AG04450 (cell line): ENCODE measurements at regions not wholly inside any gene's neighbourhood (a gene's known extent, or its start where the extent isn't known, plus 50 kb on each side); places are given as distances from the start of the nearest gene placed in this dataset.

ENCODE experiments used
- CTCF ChIA-PET: fragments of 300-600, 350-600 bp; formaldehyde crosslinking; extraction: SDS; loops from one replicate; lab custom pipeline; 2022; ENCODE audit warnings: antibody characterized with exemption, inconsistent platforms; lab: Charles Lee
- POLR2A ChIA-PET: fragments of 350-600 bp; formaldehyde crosslinking; extraction: SDS; loops from one replicate; lab custom pipeline; 2021; ENCODE audit warnings: antibody characterized with exemption, inconsistent platforms; lab: Yijun Ruan, JAX
- DNase-seq: peaks from one replicate; pipeline ENCODE4 v3.0.0-alpha.2; 2011; ENCODE audit warnings: low read depth, low spot score
- H3K27ac ChIP-seq: one replicate; pipeline ENCODE4 v1.5.1; 2012; ENCODE audit warnings: low read depth, low read length, control low read depth
- H3K27me3 ChIP-seq: one replicate; pipeline ENCODE4 v1.6.0; 2012; ENCODE audit warnings: low read length; ENCODE audit not compliant: control insufficient read depth, insufficient read depth
- H3K4me3 ChIP-seq: 2 replicates; pipeline ENCODE4 v1.5.1; 2011; ENCODE audit warnings: mild to moderate bottlenecking, low read depth, low read length, control low read depth
- H3K9me3 ChIP-seq: 2 replicates; pipeline ENCODE4 v1.5.1; 2012; ENCODE audit warnings: low read length; ENCODE audit not compliant: control insufficient read depth, insufficient read depth
- CTCF ChIP-seq: IDR thresholded peaks from 2 replicates; pipeline ENCODE4 v1.5.1; 2011; ENCODE audit warnings: low read depth, low read length, control low read depth, inconsistent platforms

GRCh38 chr11:69369210-69369825 lies 75.4 kb downstream of the MYEOV start:
- no peak for TF ChIP-seq CTCF
- Histone ChIP-seq H3K27ac (no peak overlapping the region), H3K9me3 (peaks cover 10% of the 10 kb centered on the region), H3K4me3 (no peak overlapping the region), H3K27me3 (no peaks in the 10 kb centered on the region)
- DNase-seq: no peak
- POLR2A ChIA-PET: no interaction called here
- CTCF ChIA-PET: no interaction called here

- no peak overlapping the region for H3K4me3 ChIP-seq
- POLR2A ChIA-PET: no interaction called here
- H3K27me3 ChIP-seq: no peaks in the 10 kb centered on the region
- H3K9me3 ChIP-seq: peaks cover 10% of the 10 kb centered on the region
- no peak for TF ChIP-seq CTCF
- no peak for DNase-seq
- CTCF ChIA-PET: no interaction called here
- H3K27ac ChIP-seq: no peak overlapping the region
These were observed 76.0 kb downstream of the MYEOV start for GRCh38 chr11:69369945-69370344.

GRCh38 chr11:69370984-69371709 lies 77.2 kb downstream of the MYEOV start:
- TF ChIP-seq CTCF: no peak
- ChIA-PET POLR2A (no interaction called here), CTCF (no interaction called here)
- Histone ChIP-seq H3K9me3 (peaks cover 10% of the 10 kb centered on the region), H3K27ac (no peak overlapping the region), H3K27me3 (no peaks in the 10 kb centered on the region), H3K4me3 (no peak overlapping the region)
- DNase-seq: no peak

GRCh38 chr11:69371731-69372588 lies 78.0 kb downstream of the MYEOV start:
- no peak for DNase-seq
- CTCF ChIA-PET: no interaction called here
- H3K4me3 ChIP-seq: no peak overlapping the region
- no peak for TF ChIP-seq CTCF
- H3K9me3 ChIP-seq: peaks cover 10% of the 10 kb centered on the region
- POLR2A ChIA-PET: no interaction called here
- no peaks in the 10 kb centered on the region for H3K27me3 ChIP-seq
- no peak overlapping the region for H3K27ac ChIP-seq
